ENCODE measurements at regions not wholly inside any gene's neighbourhood (a gene's known extent, or its start where the extent isn't known, plus 50 kb on each side); places are given as distances from the start of the nearest gene placed in this dataset.
A peak's percentile ranks its signal among the peaks of the same experiment; 100 is the strongest.
"Not testable (repeated sequence)": the region's sequence is repeated elsewhere in the genome, so short reads cannot be mapped to it uniquely, and the experiment has no call there.

GRCh38 chr2:55124682-55125081 is 74.4 kb upstream of the RTN4 start:
- not testable (repeated sequence) for DNase-seq (ENCODE audit: low spot score)

GRCh38 chr2:55123851-55124269 is 73.6 kb upstream of the RTN4 start:
- DNase-seq (ENCODE audit: low spot score) (no peak), FAIRE-seq (no peak)

More at GRCh38 chr2:55124682-55125081, 74.4 kb upstream of the RTN4 start:
- not testable (repeated sequence) for FAIRE-seq

- FAIRE-seq, result no peak
- DNase-seq (ENCODE audit: low spot score), result no peak
Observed at GRCh38 chr2:55120634-55121359, 70.5 kb upstream of the RTN4 start.

GRCh38 chr2:55119711-55120487 is 69.6 kb upstream of the RTN4 start:
- DNase-seq (ENCODE audit: low spot score) (no peak), FAIRE-seq (no peak)

- DNase-seq (ENCODE audit: low spot score) (no peak), FAIRE-seq (no peak)
Observed at GRCh38 chr2:55118643-55119083, 68.4 kb upstream of the RTN4 start.

- FAIRE-seq (no peak), DNase-seq (ENCODE audit: low spot score) (no peak)
Observed at GRCh38 chr2:55116966-55117365, 66.7 kb upstream of the RTN4 start.

- FAIRE-seq, result no peak
Observed at GRCh38 chr2:55116598-55116964, 66.3 kb upstream of the RTN4 start.

GRCh38 chr2:55115761-55116597 is 65.7 kb upstream of the RTN4 start:
- FAIRE-seq, result no peak
- peak; percentile 63 for DNase-seq (ENCODE audit: low spot score)

More at GRCh38 chr2:55116598-55116964, 66.3 kb upstream of the RTN4 start:
- no peak for DNase-seq (ENCODE audit: low spot score)

GRCh38 chr2:55114597-55114996 is 64.3 kb upstream of the RTN4 start:
- no peak for FAIRE-seq
- DNase-seq (ENCODE audit: low spot score), result no peak

GRCh38 chr2:55114082-55114481 is 63.8 kb upstream of the RTN4 start:
- DNase-seq (ENCODE audit: low spot score), result no peak
- FAIRE-seq, result no peak

- FAIRE-seq, result no peak
- no peak for DNase-seq (ENCODE audit: low spot score)
Observed at GRCh38 chr2:55112229-55113031, 62.2 kb upstream of the RTN4 start.

GRCh38 chr2:55111570-55112228 is 61.4 kb upstream of the RTN4 start:
- peak; percentile 55 for FAIRE-seq
- DNase-seq (ENCODE audit: low spot score), result peak; percentile 90

GRCh38 chr2:55111230-55111569 is 60.9 kb upstream of the RTN4 start:
- FAIRE-seq, result no peak
- DNase-seq (ENCODE audit: low spot score), result no peak

- no peak for FAIRE-seq
- DNase-seq (ENCODE audit: low spot score), result peak; percentile 40
Observed at GRCh38 chr2:55109219-55109891, 59.1 kb upstream of the RTN4 start.

GRCh38 chr2:55108456-55109160 is 58.4 kb upstream of the RTN4 start:
- FAIRE-seq (no peak), DNase-seq (ENCODE audit: low spot score) (no peak)

GRCh38 chr2:55107436-55107835 is 57.2 kb upstream of the RTN4 start:
- DNase-seq (ENCODE audit: low spot score) (no peak), FAIRE-seq (no peak)

- no peak for FAIRE-seq
- no peak for DNase-seq (ENCODE audit: low spot score)
Observed at GRCh38 chr2:55106148-55106547, 55.9 kb upstream of the RTN4 start.

- DNase-seq (ENCODE audit: low spot score) (no peak), FAIRE-seq (no peak)
Observed at GRCh38 chr2:55105456-55105855, 55.2 kb upstream of the RTN4 start.

- DNase-seq (ENCODE audit: low spot score), result no peak
- no peak for FAIRE-seq
Observed at GRCh38 chr2:55103046-55103445, 52.8 kb upstream of the RTN4 start.

Data from urothelium cell line (cell line).